HEK293 (cell line): ENCODE measurements at regions not wholly inside any gene's neighbourhood (a gene's known extent, or its start where the extent isn't known, plus 50 kb on each side); places are given as distances from the start of the nearest gene placed in this dataset.
A peak's percentile ranks its signal among the peaks of the same experiment; 100 is the strongest.

Source experiments
- CTCF ChIA-PET: fragments of 350-600 bp; formaldehyde crosslinking; extraction: SDS; loops from one replicate; lab custom pipeline; 2021; ENCODE audit warnings: antibody characterized with exemption; lab: Yijun Ruan, JAX
- POLR2A ChIA-PET: fragments of 300-600 bp; formaldehyde crosslinking; extraction: SDS; loops from one replicate; lab custom pipeline; 2020; ENCODE audit warnings: antibody characterized with exemption, inconsistent platforms; lab: Yijun Ruan, JAX
- H3K27ac ChIP-seq: fragments of 200-500 bp; sonication (Bioruptor generic); 2 replicates; pipeline ENCODE4 v1.5.1; 2014; ENCODE audit warnings: low read depth, low read length, control low read depth, inconsistent platforms; ENCODE audit errors: extremely low read depth
- H3K36me3 ChIP-seq, 2 experiments: fragments of 200-500 bp in 1 of 2; sonication (Bioruptor generic) in 1 of 2; 1 replicate in 1 of 2; 2 replicates in 1 of 2; pipeline ENCODE4 v1.5.1; 2014 to 2017; ENCODE audit warnings: inconsistent platforms in 2 of 2, low read length in 2 of 2; ENCODE audit not compliant: control insufficient read depth in 2 of 2, insufficient read depth in 1 of 2
- H3K4me1 ChIP-seq: fragments of 200-500 bp; sonication (Bioruptor generic); 2 replicates; pipeline ENCODE4 v1.5.1; 2014; ENCODE audit warnings: mild to moderate bottlenecking, low read length, inconsistent platforms; ENCODE audit not compliant: control insufficient read depth, insufficient read depth
- H3K4me3 ChIP-seq: 2 replicates; pipeline ENCODE4 v1.5.1; 2011; ENCODE audit warnings: low read depth, mild to moderate bottlenecking, control low read depth, low read length, moderate library complexity
- H3K9me3 ChIP-seq: fragments of 200-500 bp; sonication (Bioruptor generic); 2 replicates; pipeline ENCODE4 v1.5.1; 2014; ENCODE audit warnings: low read depth, low read length, inconsistent platforms; ENCODE audit not compliant: control insufficient read depth, insufficient read depth
- BCL6B ChIP-seq: fragments of 450-650 bp; formaldehyde crosslinking; IDR thresholded peaks from 2 replicates; pipeline ENCODE4 v1.5.1; 2017; ENCODE audit warnings: missing biosample characterization, missing genetic modification characterization
- EGR2 ChIP-seq: fragments of 450-650 bp; formaldehyde crosslinking; IDR thresholded peaks from 2 replicates; pipeline ENCODE4 v1.5.1; 2016; ENCODE audit warnings: low read depth, missing biosample characterization, missing genetic modification characterization
- MEIS1 ChIP-seq: sonication (generic); formaldehyde crosslinking; IDR thresholded peaks from 2 replicates; pipeline ENCODE4 v1.8.1; 2022; ENCODE audit warnings: missing genetic modification reagents, mild to moderate bottlenecking, borderline replicate concordance
- PATZ1 ChIP-seq: fragments of 450-650 bp; formaldehyde crosslinking; IDR thresholded peaks from 2 replicates; pipeline ENCODE4 v1.5.1; 2016; ENCODE audit warnings: missing biosample characterization, missing genetic modification characterization
- PRDM10 ChIP-seq: fragments of 450-650 bp; formaldehyde crosslinking; IDR thresholded peaks from 2 replicates; pipeline ENCODE4 v1.5.1; 2016; ENCODE audit warnings: missing biosample characterization, missing genetic modification characterization
- SALL2 ChIP-seq: fragments of 450-650 bp; formaldehyde crosslinking; IDR thresholded peaks from 2 replicates; pipeline ENCODE4 v1.5.0; 2017; ENCODE audit warnings: missing biosample characterization, mild to moderate bottlenecking, missing genetic modification characterization, borderline replicate concordance
- ZBTB20 ChIP-seq: fragments of 450-650 bp; formaldehyde crosslinking; IDR thresholded peaks from 2 replicates; pipeline ENCODE4 v1.5.1; 2016; ENCODE audit warnings: missing biosample characterization, missing genetic modification characterization
- ZNF132 ChIP-seq: fragments of 450-650 bp; formaldehyde crosslinking; IDR thresholded peaks from 2 replicates; pipeline ENCODE4 v1.5.1; 2017; ENCODE audit warnings: missing biosample characterization, missing genetic modification characterization, borderline replicate concordance
- ZNF157 ChIP-seq: fragments of 450-650 bp; formaldehyde crosslinking; IDR thresholded peaks from 2 replicates; pipeline ENCODE4 v1.5.1; 2016; ENCODE audit warnings: missing biosample characterization, missing genetic modification characterization
- ZNF223 ChIP-seq: fragments of 450-650 bp; formaldehyde crosslinking; IDR thresholded peaks from 2 replicates; pipeline ENCODE4 v1.5.1; 2016; ENCODE audit warnings: missing biosample characterization, missing genetic modification characterization
- ZNF280C ChIP-seq: fragments of 450-650 bp; formaldehyde crosslinking; IDR thresholded peaks from 2 replicates; pipeline ENCODE4 v1.5.1; 2016; ENCODE audit warnings: missing biosample characterization, missing genetic modification characterization
- ZNF548 ChIP-seq: fragments of 450-650 bp; formaldehyde crosslinking; IDR thresholded peaks from 2 replicates; pipeline ENCODE4 v1.5.1; 2016; ENCODE audit warnings: missing biosample characterization, missing genetic modification characterization
- ZNF555 ChIP-seq: fragments of 450-650 bp; formaldehyde crosslinking; conservative IDR thresholded peaks from 2 replicates; pipeline ENCODE4 v1.5.1; 2017; ENCODE audit warnings: missing biosample characterization, mild to moderate bottlenecking, missing genetic modification characterization, inconsistent platforms
- ZNF580 ChIP-seq: fragments of 450-650 bp; formaldehyde crosslinking; IDR thresholded peaks from 2 replicates; pipeline ENCODE4 v1.5.1; 2016; ENCODE audit warnings: missing biosample characterization, missing genetic modification characterization
- ZNF596 ChIP-seq: fragments of 450-650 bp; IDR thresholded peaks from 2 replicates; pipeline ENCODE4 v1.5.0; 2018; ENCODE audit warnings: missing biosample characterization, mild to moderate bottlenecking, missing genetic modification characterization, moderate library complexity
- ZNF621 ChIP-seq: fragments of 450-650 bp; formaldehyde crosslinking; IDR thresholded peaks from 2 replicates; pipeline ENCODE4 v1.5.1; 2017; ENCODE audit warnings: missing biosample characterization, missing genetic modification characterization
- ZNF701 ChIP-seq: fragments of 450-650 bp; formaldehyde crosslinking; IDR thresholded peaks from 2 replicates; pipeline ENCODE4 v1.5.1; 2016; ENCODE audit warnings: missing biosample characterization, missing genetic modification characterization
- ZNF776 ChIP-seq: fragments of 450-650 bp; formaldehyde crosslinking; IDR thresholded peaks from 2 replicates; pipeline ENCODE4 v1.5.0; 2017; ENCODE audit warnings: missing biosample characterization, missing genetic modification characterization, borderline replicate concordance
- ZSCAN4 ChIP-seq: fragments of 450-650 bp; formaldehyde crosslinking; IDR thresholded peaks from 2 replicates; pipeline ENCODE4 v1.5.1; 2017; ENCODE audit warnings: missing biosample characterization, missing genetic modification characterization

- Histone ChIP-seq H3K4me3 (no peak overlapping the region), H3K4me1 (no peaks in the 10 kb centered on the region), H3K27ac (no peak overlapping the region), H3K36me3 (no peaks in the 10 kb centered on the region), H3K9me3 (no peaks in the 10 kb centered on the region)
- ChIA-PET CTCF (no interaction called here), POLR2A (no interaction called here)
- TF ChIP-seq ZNF621 (no peak), SALL2 (tag by site-specific recombination) (no peak), EGR2 (tag by site-specific recombination) (no peak), ZBTB20 (tag by site-specific recombination) (no peak), ZNF223 (tag by site-specific recombination) (no peak), ZNF555 (tag by site-specific recombination) (no peak)
Observed at GRCh38 chr2:189231719-189232323, 52.3 kb upstream of the COL5A2 start.

- POLR2A ChIA-PET = no interaction called here
- CTCF ChIA-PET = no interaction called here
Observed at GRCh38 chr2:189232759-189233406, 53.3 kb upstream of the COL5A2 start.

GRCh38 chr2:189233527-189233926 is 54.0 kb upstream of the COL5A2 start:
- Histone ChIP-seq H3K27ac (no peak overlapping the region), H3K4me1 (no peaks in the 10 kb centered on the region), H3K4me3 (no peak overlapping the region), H3K36me3 (no peaks in the 10 kb centered on the region), H3K9me3 (no peaks in the 10 kb centered on the region)
- POLR2A ChIA-PET = no interaction called here
- CTCF ChIA-PET = no interaction called here
- TF ChIP-seq ZNF280C (tag by site-specific recombination) (no peak), ZNF701 (no peak), PATZ1 (tag by site-specific recombination) (no peak), ZNF548 (tag by site-specific recombination) (no peak), ZNF157 (tag by site-specific recombination) (no peak), PRDM10 (tag by site-specific recombination) (no peak), MEIS1 (CRISPR knock-in tag) (no peak), ZNF132 (tag by site-specific recombination) (no peak), ZNF596 (tag by site-specific recombination) (no peak), ZSCAN4 (no peak), ZNF580 (tag by site-specific recombination) (no peak)

More at GRCh38 chr2:189232759-189233406, 53.3 kb upstream of the COL5A2 start:
- H3K36me3 ChIP-seq = no peaks in the 10 kb centered on the region
- TF ChIP-seq BCL6B (tag by site-specific recombination) = peak; percentile 46; the same call in 1 of the 2 replicates
- no peak for TF ChIP-seq ZNF776 (tag by site-specific recombination)
- H3K4me3 ChIP-seq = no peak overlapping the region
- H3K9me3 ChIP-seq = no peaks in the 10 kb centered on the region
- no peak overlapping the region for H3K27ac ChIP-seq
- H3K4me1 ChIP-seq = no peaks in the 10 kb centered on the region
